Upper lobe of left lung (tissue), 6 donors: ENCODE measurements at regions not wholly inside any gene's neighbourhood (a gene's known extent, or its start where the extent isn't known, plus 50 kb on each side); places are given as distances from the start of the nearest gene placed in this dataset.

ENCODE experiments used
- ATAC-seq, 2 donors: fragments of 200-7000 bp; cut with Tn5 transposase; one replicate each; pipeline ENCODE4 v1.9.1; 2022; ENCODE audit warnings: mild to moderate bottlenecking in 2 of 2, moderate library complexity in 2 of 2; ENCODE audit not compliant: low FRiP score in 2 of 2
- DNase-seq, 2 donors: peaks; one replicate each; pipeline ENCODE4 v3.0.0-alpha.2; 2019 to 2020
- H3K27ac ChIP-seq, 4 donors: fragments of 200-600 bp; sonication (generic); one replicate each; pipeline ENCODE4 v1.5.1; 2016 to 2019
- H3K27me3 ChIP-seq, 4 donors: fragments of 200-600 bp; sonication (generic); one replicate each; pipeline ENCODE4 v1.5.1; 2017 to 2019
- H3K36me3 ChIP-seq, 4 donors: fragments of 200-600 bp; sonication (generic); one replicate each; pipeline ENCODE4 v1.5.1; 2016 to 2019
- H3K4me1 ChIP-seq, 4 donors: fragments of 200-600 bp; sonication (generic); one replicate each; pipeline ENCODE4 v1.5.1; 2018 to 2019
- H3K4me3 ChIP-seq, 4 donors: fragments of 200-600 bp; sonication (generic); one replicate each; pipeline ENCODE4 v1.5.1; 2017 to 2019; ENCODE audit warnings: mild to moderate bottlenecking in 2 of 4, moderate library complexity in 1 of 4
- H3K9me3 ChIP-seq, 4 donors: fragments of 200-600 bp; sonication (generic); one replicate each; pipeline ENCODE4 v1.5.1; 2018 to 2019
- CTCF ChIP-seq, 6 experiments: fragments of 450-650 bp in 4 of 6; fragments of 200-600 bp in 2 of 6; sonication (generic) in 2 of 6; IDR thresholded peaks; one replicate each; pipeline ENCODE4 v1.5.1; 2016 to 2019; ENCODE audit warnings: antibody characterized with exemption in 6 of 6
- EP300 ChIP-seq, 4 donors: sonication (generic); formaldehyde crosslinking; IDR thresholded peaks; one replicate each; pipeline ENCODE4 v1.5.1; 2017; ENCODE audit warnings: antibody characterized with exemption in 4 of 4, control low read depth in 2 of 4
- POLR2A ChIP-seq, 4 donors: fragments of 450-650 bp; IDR thresholded peaks; one replicate each; pipeline ENCODE4 v1.5.1; 2016 to 2017; ENCODE audit warnings: antibody characterized with exemption in 4 of 4, mild to moderate bottlenecking in 2 of 4
- POLR2AphosphoS5 ChIP-seq, 2 donors: sonication (generic); formaldehyde crosslinking; IDR thresholded peaks; one replicate each; pipeline ENCODE4 v1.5.1; 2017; ENCODE audit warnings: antibody characterized with exemption in 2 of 2
- WGBS, 2 donors: methylation state at CpG; one replicate each; pipeline ENCODE4 v1.1.5; 2017 to 2018; 5-methylcytosine and 5-hydroxymethylcytosine counted together
- donor health status: DM: no; HTN: no; CAD: no; lungs with moderate emphysema.
- donor health status: DM: no; HTN: yes; CAD: no; lungs with severe emphysema.

GRCh38 chr7:13673290-13673689 lies 316.2 kb downstream of the ETV1 start:
- H3K9me3 ChIP-seq: peaks cover 0 to 2% (median 0%) of the 10 kb centered on the region in 4 donors
- H3K27ac ChIP-seq: no peak overlapping the region
- no peak overlapping the region for H3K4me3 ChIP-seq
- no peak for DNase-seq
- H3K36me3 ChIP-seq: no peaks in the 10 kb centered on the region
- TF ChIP-seq EP300 (IDR thresholded peaks at IDR 0.05) (no peak), POLR2A (IDR thresholded peaks at IDR 0.05) (no peak), CTCF (IDR thresholded peaks at IDR 0.05) (no peak), POLR2AphosphoS5 (IDR thresholded peaks at IDR 0.05) (no peak)
- H3K27me3 ChIP-seq: no peaks in the 10 kb centered on the region
- H3K4me1 ChIP-seq: no peaks in the 10 kb centered on the region
- no peak for ATAC-seq
- whole genome bisulfite sequencing, 2 donors: 71 to 84% methylated on average over 4 to 6 of the region's 6 CpGs

- H3K4me3 ChIP-seq: no peak overlapping the region
- no peaks in the 10 kb centered on the region for H3K9me3 ChIP-seq
- no peaks in the 10 kb centered on the region for H3K4me1 ChIP-seq
- ATAC-seq (no peak), DNase-seq (no peak)
- H3K27ac ChIP-seq: no peak overlapping the region
- whole genome bisulfite sequencing, 2 donors: 90 to 91% methylated on average over 1 of the region's 1 CpG
- TF ChIP-seq CTCF (IDR thresholded peaks at IDR 0.05) (no peak), POLR2A (IDR thresholded peaks at IDR 0.05) (no peak), POLR2AphosphoS5 (IDR thresholded peaks at IDR 0.05) (no peak), EP300 (IDR thresholded peaks at IDR 0.05) (no peak)
- H3K27me3 ChIP-seq: no peaks in the 10 kb centered on the region
- H3K36me3 ChIP-seq: no peaks in the 10 kb centered on the region
Measured at GRCh38 chr7:13682626-13683025, 306.8 kb downstream of the ETV1 start.

GRCh38 chr7:13687500-13687899 lies 302.0 kb downstream of the ETV1 start:
- TF ChIP-seq POLR2A (IDR thresholded peaks at IDR 0.05) (no peak), EP300 (IDR thresholded peaks at IDR 0.05) (no peak), CTCF (IDR thresholded peaks at IDR 0.05) (no peak), POLR2AphosphoS5 (IDR thresholded peaks at IDR 0.05) (no peak)
- no peak for ATAC-seq
- no peaks in the 10 kb centered on the region for H3K9me3 ChIP-seq
- DNase-seq: no peak
- no peaks in the 10 kb centered on the region for H3K27me3 ChIP-seq
- 76 to 88% methylated on average over 1 of the region's 1 CpG for WGBS, 2 donors
- H3K27ac ChIP-seq: no peak overlapping the region
- no peaks in the 10 kb centered on the region for H3K36me3 ChIP-seq
- no peak overlapping the region for H3K4me3 ChIP-seq
- no peaks in the 10 kb centered on the region for H3K4me1 ChIP-seq

GRCh38 chr7:13692548-13692947 lies 296.9 kb downstream of the ETV1 start:
- Histone ChIP-seq H3K4me1 (no peaks in the 10 kb centered on the region), H3K36me3 (no peaks in the 10 kb centered on the region), H3K27me3 (no peaks in the 10 kb centered on the region), H3K4me3 (no peak overlapping the region), H3K27ac (no peak overlapping the region), H3K9me3 (no peaks in the 10 kb centered on the region)
- 88 to 95% methylated on average over 4 of the region's 4 CpGs for WGBS, 2 donors
- TF ChIP-seq CTCF (IDR thresholded peaks at IDR 0.05): no peak
- no peak for TF ChIP-seq POLR2AphosphoS5 (IDR thresholded peaks at IDR 0.05)
- TF ChIP-seq EP300 (IDR thresholded peaks at IDR 0.05): no peak
- TF ChIP-seq POLR2A (IDR thresholded peaks at IDR 0.05): no peak
- ATAC-seq (no peak), DNase-seq (no peak)

- 94 to 100% methylated on average over 2 of the region's 2 CpGs for WGBS, 2 donors
- no peak for TF ChIP-seq POLR2AphosphoS5 (IDR thresholded peaks at IDR 0.05)
- no peak for TF ChIP-seq POLR2A (IDR thresholded peaks at IDR 0.05)
- TF ChIP-seq CTCF (IDR thresholded peaks at IDR 0.05): no peak
- no peak for TF ChIP-seq EP300 (IDR thresholded peaks at IDR 0.05)
- Histone ChIP-seq H3K27ac (no peak overlapping the region), H3K4me1 (no peaks in the 10 kb centered on the region), H3K4me3 (no peak overlapping the region), H3K27me3 (no peaks in the 10 kb centered on the region), H3K36me3 (no peaks in the 10 kb centered on the region), H3K9me3 (no peaks in the 10 kb centered on the region)
- no peak for ATAC-seq
- DNase-seq: no peak
Measured at GRCh38 chr7:13702251-13702650, 287.2 kb downstream of the ETV1 start.
